ENCODE measurements at regions not wholly inside any gene's neighbourhood (a gene's known extent, or its start where the extent isn't known, plus 50 kb on each side); places are given as distances from the start of the nearest gene placed in this dataset.

GRCh38 chr16:74215249-74215648 is 81.4 kb upstream of the PSMD7 start:
- H3F3A ChIP-seq (replicated peaks; ENCODE audit: insufficient read depth) = no peaks in the 10 kb centered on the region
- H3K9ac ChIP-seq = no peak overlapping the region
- H3K4me1 ChIP-seq (ENCODE audit: control insufficient read depth in 1 of 2, insufficient read depth in 2 of 2, low read depth in 1 of 2, low read length in 1 of 2) = no peaks in the 10 kb centered on the region
- H3K9me2 ChIP-seq = no peaks in the 10 kb centered on the region
- no peak overlapping the region for H3K4me3 ChIP-seq (ENCODE audit: low read depth in 2 of 2, low read length in 1 of 2)
- no peaks in the 10 kb centered on the region for H4K20me1 ChIP-seq (ENCODE audit: insufficient read depth)
- no peaks in the 10 kb centered on the region for H3K36me3 ChIP-seq (replicated peaks in 1 of 2; ENCODE audit: control insufficient read depth in 1 of 2, insufficient read depth in 2 of 2, low read length in 1 of 2)
- POLR2A ChIA-PET = no interaction called here
- TF ChIP-seq RAD21 (IDR thresholded peaks at IDR 0.05; ENCODE audit: low read length) (no peak), CHD2 (IDR thresholded peaks at IDR 0.05; ENCODE audit: low read length, partially characterized antibody) (no peak), MEF2A (IDR thresholded peaks at IDR 0.05; ENCODE audit: borderline replicate concordance, low read depth) (no peak), RXRA (IDR thresholded peaks at IDR 0.05; ENCODE audit: borderline replicate concordance, low read depth) (no peak), JUND (IDR thresholded peaks at IDR 0.05) (no peak), FOXM1 (IDR thresholded peaks at IDR 0.05; ENCODE audit: low read depth) (no peak), REST (IDR thresholded peaks at IDR 0.05; ENCODE audit: low read depth, low read length) (no peak), GATA2 (CRISPR knock-in tag; IDR thresholded peaks at IDR 0.05) (no peak)
- TF ChIP-seq, protein P1, sequence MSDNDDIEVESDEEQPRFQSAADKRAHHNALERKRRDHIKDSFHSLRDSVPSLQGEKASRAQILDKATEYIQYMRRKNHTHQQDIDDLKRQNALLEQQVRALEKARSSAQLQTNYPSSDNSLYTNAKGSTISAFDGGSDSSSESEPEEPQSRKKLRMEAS (IDR thresholded peaks at IDR 0.05; ENCODE audit: low read depth) = no peak
- no peaks in the 10 kb centered on the region for H3K9me3 ChIP-seq
- no peak overlapping the region for H3K27ac ChIP-seq (ENCODE audit: low read depth in 2 of 2, low read length in 1 of 2)
- WGBS (ENCODE audit: low lambda C conversion rate) = 36% methylated on average over 6 of the region's 6 CpGs
- DNase-seq = no peak
- CTCF ChIA-PET = interaction anchor here (1.3 to 2.9 kb wide), 3 partner anchors 11 to 180 kb away, joined by 3 to 26 read pairs (median 3); no protein-coding TSS in a partner anchor
- no peak overlapping the region for H3K4me2 ChIP-seq
- H2AFZ ChIP-seq (ENCODE audit: low read depth) = no peak overlapping the region
- no peaks in the 10 kb centered on the region for H3K27me3 ChIP-seq (ENCODE audit: insufficient read depth)
- H3K79me2 ChIP-seq (ENCODE audit: insufficient read depth) = no peaks in the 10 kb centered on the region

GRCh38 chr16:74213372-74213771 is 83.2 kb upstream of the PSMD7 start:
- Histone ChIP-seq H3K9ac (no peak overlapping the region), H2AFZ (ENCODE audit: low read depth) (no peak overlapping the region), H3K36me3 (replicated peaks in 1 of 2; ENCODE audit: control insufficient read depth in 1 of 2, insufficient read depth in 2 of 2, low read length in 1 of 2) (no peaks in the 10 kb centered on the region), H3K79me2 (ENCODE audit: insufficient read depth) (no peaks in the 10 kb centered on the region), H3K4me1 (ENCODE audit: control insufficient read depth in 1 of 2, insufficient read depth in 2 of 2, low read depth in 1 of 2, low read length in 1 of 2) (no peaks in the 10 kb centered on the region), H3K4me2 (no peak overlapping the region), H3K4me3 (ENCODE audit: low read depth in 2 of 2, low read length in 1 of 2) (no peak overlapping the region), H3K27me3 (ENCODE audit: insufficient read depth) (no peaks in the 10 kb centered on the region), H3F3A (replicated peaks; ENCODE audit: insufficient read depth) (no peaks in the 10 kb centered on the region), H3K9me3 (no peaks in the 10 kb centered on the region), H3K9me2 (no peaks in the 10 kb centered on the region), H4K20me1 (ENCODE audit: insufficient read depth) (no peaks in the 10 kb centered on the region), H3K27ac (ENCODE audit: low read depth in 2 of 2, low read length in 1 of 2) (no peak overlapping the region)
- WGBS (ENCODE audit: low lambda C conversion rate) = 31% methylated on average over 3 of the region's 3 CpGs
- ChIA-PET CTCF (interaction anchor here (0.6 to 7.6 kb wide), 3 partner anchors 8 to 42 kb away, joined by 3 to 37 read pairs (median 3); no protein-coding TSS in a partner anchor), POLR2A (no interaction called here)
- TF ChIP-seq, protein P2, sequence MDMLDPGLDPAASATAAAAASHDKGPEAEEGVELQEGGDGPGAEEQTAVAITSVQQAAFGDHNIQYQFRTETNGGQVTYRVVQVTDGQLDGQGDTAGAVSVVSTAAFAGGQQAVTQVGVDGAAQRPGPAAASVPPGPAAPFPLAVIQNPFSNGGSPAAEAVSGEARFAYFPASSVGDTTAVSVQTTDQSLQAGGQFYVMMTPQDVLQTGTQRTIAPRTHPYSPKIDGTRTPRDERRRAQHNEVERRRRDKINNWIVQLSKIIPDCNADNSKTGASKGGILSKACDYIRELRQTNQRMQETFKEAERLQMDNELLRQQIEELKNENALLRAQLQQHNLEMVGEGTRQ (IDR thresholded peaks at IDR 0.05; ENCODE audit: borderline replicate concordance, low read depth, low read length) = no peak
- TF ChIP-seq MEF2A (IDR thresholded peaks at IDR 0.05; ENCODE audit: borderline replicate concordance, low read depth) (no peak), GABPA (IDR thresholded peaks at IDR 0.05; ENCODE audit: low read depth) (no peak), EZH2phosphoT487 (IDR thresholded peaks at IDR 0.05; ENCODE audit: borderline replicate concordance, low read depth) (no peak), RAD21 (IDR thresholded peaks at IDR 0.05; ENCODE audit: low read length) (no peak), ELF1 (IDR thresholded peaks at IDR 0.05) (no peak), TEAD4 (IDR thresholded peaks at IDR 0.05; ENCODE audit: borderline replicate concordance, insufficient read depth) (no peak)
- DNase-seq = no peak

All from SK-N-SH (cell line).